Neural cell (in vitro differentiated cells): ENCODE measurements at regions not wholly inside any gene's neighbourhood (a gene's known extent, or its start where the extent isn't known, plus 50 kb on each side); places are given as distances from the start of the nearest gene placed in this dataset.

Experiments
- H2AFZ ChIP-seq: fragments of 200-600, 300-800 bp; sonication (generic), shearing (Covaris generic); 2 replicates; pipeline ENCODE4 v1.6.0; 2014; ENCODE audit warnings: low read depth, mild to moderate bottlenecking, antibody characterized with exemption, low read length, moderate library complexity
- H3F3A ChIP-seq: fragments of 200-600 bp; shearing (Covaris generic); 2 replicates; pipeline ENCODE4 v1.6.1; 2016; ENCODE audit warnings: mild to moderate bottlenecking, moderate library complexity, mixed read lengths, antibody characterized with exemption, low read length; ENCODE audit not compliant: insufficient read depth, poor library complexity, severe bottlenecking
- H3K27ac ChIP-seq: fragments of 200-600, 300-800 bp; sonication (generic), shearing (Covaris generic); 2 replicates; pipeline ENCODE4 v1.5.1; 2014; ENCODE audit warnings: mild to moderate bottlenecking, low read length, moderate library complexity
- H3K27me3 ChIP-seq: fragments of 300-800, 200-600 bp; sonication (generic), shearing (Covaris generic); 2 replicates; pipeline ENCODE4 v1.6.0; 2014; ENCODE audit warnings: mild to moderate bottlenecking, low read depth, low read length, moderate library complexity; ENCODE audit not compliant: insufficient read depth
- H3K36me3 ChIP-seq: fragments of 300-800, 200-600 bp; sonication (generic), shearing (Covaris generic); 2 replicates; pipeline ENCODE4 v1.5.1; 2014; ENCODE audit warnings: mild to moderate bottlenecking, antibody characterized with exemption, low read length, moderate library complexity; ENCODE audit not compliant: insufficient read depth
- H3K4me2 ChIP-seq: fragments of 300-800, 200-600 bp; sonication (generic), shearing (Covaris generic); 2 replicates; pipeline ENCODE4 v1.6.0; 2014; ENCODE audit warnings: mild to moderate bottlenecking, low read length
- H3K4me3 ChIP-seq: fragments of 300-800, 200-600 bp; sonication (generic), shearing (Covaris generic); 2 replicates; pipeline ENCODE4 v1.5.1; 2014; ENCODE audit warnings: mild to moderate bottlenecking, low read length, moderate library complexity
- H3K79me2 ChIP-seq: fragments of 200-600 bp; shearing (Covaris generic); replicated peaks from 2 replicates; pipeline ENCODE4 v1.6.0; 2014; ENCODE audit warnings: mild to moderate bottlenecking, low read length, moderate library complexity; ENCODE audit not compliant: insufficient read depth
- H3K9ac ChIP-seq: fragments of 300-800, 200-600 bp; sonication (generic), shearing (Covaris generic); 2 replicates; pipeline ENCODE4 v1.6.1; 2016; ENCODE audit warnings: mild to moderate bottlenecking, low read length, mixed read lengths
- H3K9me2 ChIP-seq: fragments of 200-600 bp; shearing (Covaris generic); 2 replicates; pipeline ENCODE4 v1.6.1; 2016; ENCODE audit warnings: mild to moderate bottlenecking, low read length, mixed read lengths; ENCODE audit not compliant: insufficient read depth
- H3K9me3 ChIP-seq: fragments of 200-600, 300-800 bp; sonication (generic), shearing (Covaris generic); 2 replicates; pipeline ENCODE4 v1.6.1; 2016; ENCODE audit warnings: mild to moderate bottlenecking, mixed run types, low read length, moderate library complexity, mixed read lengths
- H4K20me1 ChIP-seq: fragments of 200-600 bp; shearing (Covaris generic); 2 replicates; pipeline ENCODE4 v1.6.1; 2016; ENCODE audit warnings: mild to moderate bottlenecking, mixed run types; ENCODE audit not compliant: insufficient read depth
- CTCF ChIP-seq: fragments of 450-650 bp; IDR thresholded peaks from 2 replicates; pipeline ENCODE4 v1.5.1; 2014; ENCODE audit warnings: antibody characterized with exemption, mild to moderate bottlenecking, moderate library complexity; ENCODE audit not compliant: poor library complexity, severe bottlenecking
- EP300 ChIP-seq: fragments of 450-650 bp; conservative IDR thresholded peaks from 2 replicates; pipeline ENCODE4 v1.6.1; 2014; ENCODE audit warnings: antibody characterized with exemption, mild to moderate bottlenecking, moderate library complexity; ENCODE audit not compliant: poor library complexity, severe bottlenecking
- EZH2 ChIP-seq: fragments of 200-600, 300-800 bp; shearing (Covaris generic), sonication (generic); IDR thresholded peaks from 2 replicates; pipeline ENCODE4 v1.6.1; 2014; ENCODE audit warnings: antibody characterized with exemption, low read length, borderline replicate concordance, mild to moderate bottlenecking; ENCODE audit not compliant: insufficient read depth, poor library complexity, severe bottlenecking
- MXI1 ChIP-seq: fragments of 450-650 bp; conservative IDR thresholded peaks from 2 replicates; pipeline ENCODE4 v1.6.1; 2014; ENCODE audit warnings: antibody characterized with exemption, mild to moderate bottlenecking; ENCODE audit not compliant: poor library complexity, severe bottlenecking
- POLR2AphosphoS5 ChIP-seq: IDR thresholded peaks from 2 replicates; pipeline ENCODE4 v1.6.1; 2012
- RAD21 ChIP-seq: fragments of 450-650 bp; conservative IDR thresholded peaks from 2 replicates; pipeline ENCODE4 v1.6.1; 2014; ENCODE audit warnings: antibody characterized with exemption, mild to moderate bottlenecking, moderate library complexity
- SMC3 ChIP-seq: fragments of 450-650 bp; conservative IDR thresholded peaks from 2 replicates; pipeline ENCODE4 v1.6.1; 2014; ENCODE audit warnings: antibody characterized with exemption, mild to moderate bottlenecking, moderate library complexity; ENCODE audit not compliant: poor library complexity
- TAF1 ChIP-seq: IDR thresholded peaks from 2 replicates; pipeline ENCODE4 v1.6.1; 2012; ENCODE audit warnings: low read depth
- TF ChIP-seq, protein P1 (sequence below): IDR thresholded peaks from 2 replicates; pipeline ENCODE4 v1.6.1; 2012; ENCODE audit warnings: borderline replicate concordance

GRCh38 chr9:88745276-88746001, 210.5 kb downstream of the NXNL2 start:
- TF ChIP-seq EP300 (no peak), RAD21 (no peak), POLR2AphosphoS5 (no peak), SMC3 (no peak), CTCF (no peak), TAF1 (no peak)
- H4K20me1 ChIP-seq: no peaks in the 10 kb centered on the region
- no peaks in the 10 kb centered on the region for H3K9me3 ChIP-seq
- H3K36me3 ChIP-seq: no peaks in the 10 kb centered on the region
- no peaks in the 10 kb centered on the region for H3K27me3 ChIP-seq
- H2AFZ ChIP-seq: no peak overlapping the region
- no peak overlapping the region for H3K27ac ChIP-seq
- H3F3A ChIP-seq: no peaks in the 10 kb centered on the region
- H3K4me2 ChIP-seq: no peak overlapping the region
- no peak overlapping the region for H3K9ac ChIP-seq
- H3K4me3 ChIP-seq: no peak overlapping the region
- no peaks in the 10 kb centered on the region for H3K9me2 ChIP-seq
- no peaks in the 10 kb centered on the region for H3K79me2 ChIP-seq

- Histone ChIP-seq H3K4me3 (no peak overlapping the region), H3K36me3 (no peaks in the 10 kb centered on the region), H2AFZ (no peak overlapping the region), H3K9me3 (no peaks in the 10 kb centered on the region), H4K20me1 (no peaks in the 10 kb centered on the region), H3K27ac (no peak overlapping the region), H3K9ac (no peak overlapping the region), H3K27me3 (no peaks in the 10 kb centered on the region), H3K79me2 (no peaks in the 10 kb centered on the region), H3K9me2 (no peaks in the 10 kb centered on the region), H3K4me2 (no peak overlapping the region), H3F3A (no peaks in the 10 kb centered on the region)
- TF ChIP-seq POLR2AphosphoS5 (no peak), TAF1 (no peak), CTCF (no peak)
Observed at GRCh38 chr9:88746029-88746742, 211.2 kb downstream of the NXNL2 start.

- TF ChIP-seq, protein P1, sequence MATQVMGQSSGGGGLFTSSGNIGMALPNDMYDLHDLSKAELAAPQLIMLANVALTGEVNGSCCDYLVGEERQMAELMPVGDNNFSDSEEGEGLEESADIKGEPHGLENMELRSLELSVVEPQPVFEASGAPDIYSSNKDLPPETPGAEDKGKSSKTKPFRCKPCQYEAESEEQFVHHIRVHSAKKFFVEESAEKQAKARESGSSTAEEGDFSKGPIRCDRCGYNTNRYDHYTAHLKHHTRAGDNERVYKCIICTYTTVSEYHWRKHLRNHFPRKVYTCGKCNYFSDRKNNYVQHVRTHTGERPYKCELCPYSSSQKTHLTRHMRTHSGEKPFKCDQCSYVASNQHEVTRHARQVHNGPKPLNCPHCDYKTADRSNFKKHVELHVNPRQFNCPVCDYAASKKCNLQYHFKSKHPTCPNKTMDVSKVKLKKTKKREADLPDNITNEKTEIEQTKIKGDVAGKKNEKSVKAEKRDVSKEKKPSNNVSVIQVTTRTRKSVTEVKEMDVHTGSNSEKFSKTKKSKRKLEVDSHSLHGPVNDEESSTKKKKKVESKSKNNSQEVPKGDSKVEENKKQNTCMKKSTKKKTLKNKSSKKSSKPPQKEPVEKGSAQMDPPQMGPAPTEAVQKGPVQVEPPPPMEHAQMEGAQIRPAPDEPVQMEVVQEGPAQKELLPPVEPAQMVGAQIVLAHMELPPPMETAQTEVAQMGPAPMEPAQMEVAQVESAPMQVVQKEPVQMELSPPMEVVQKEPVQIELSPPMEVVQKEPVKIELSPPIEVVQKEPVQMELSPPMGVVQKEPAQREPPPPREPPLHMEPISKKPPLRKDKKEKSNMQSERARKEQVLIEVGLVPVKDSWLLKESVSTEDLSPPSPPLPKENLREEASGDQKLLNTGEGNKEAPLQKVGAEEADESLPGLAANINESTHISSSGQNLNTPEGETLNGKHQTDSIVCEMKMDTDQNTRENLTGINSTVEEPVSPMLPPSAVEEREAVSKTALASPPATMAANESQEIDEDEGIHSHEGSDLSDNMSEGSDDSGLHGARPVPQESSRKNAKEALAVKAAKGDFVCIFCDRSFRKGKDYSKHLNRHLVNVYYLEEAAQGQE: no peak
- no peak for TF ChIP-seq TAF1
- TF ChIP-seq CTCF: no peak
- TF ChIP-seq RAD21: no peak
- TF ChIP-seq SMC3: no peak
- no peak for TF ChIP-seq EP300
- TF ChIP-seq EZH2: no peak
- TF ChIP-seq POLR2AphosphoS5: no peak
- no peak for TF ChIP-seq MXI1
- Histone ChIP-seq H3K79me2 (no peaks in the 10 kb centered on the region), H4K20me1 (no peaks in the 10 kb centered on the region), H3K9me2 (no peaks in the 10 kb centered on the region), H3K9me3 (no peaks in the 10 kb centered on the region), H3F3A (no peaks in the 10 kb centered on the region), H3K27me3 (no peaks in the 10 kb centered on the region), H3K4me3 (no peak overlapping the region), H3K4me2 (no peak overlapping the region), H3K27ac (no peak overlapping the region), H3K9ac (no peak overlapping the region), H2AFZ (no peak overlapping the region), H3K36me3 (no peaks in the 10 kb centered on the region)
Observed at GRCh38 chr9:88746743-88747398, 211.9 kb downstream of the NXNL2 start.
